22Rv1 (cell line): ENCODE measurements at regions not wholly inside any gene's neighbourhood (a gene's known extent, or its start where the extent isn't known, plus 50 kb on each side); places are given as distances from the start of the nearest gene placed in this dataset.

Experiments
- ZFX ChIP-seq: fragments of 450-650 bp; IDR thresholded peaks from 2 replicates; pipeline ENCODE4 v1.6.1; 2017; ENCODE audit warnings: antibody characterized with exemption, borderline replicate concordance
- TF ChIP-seq, protein P1 (sequence below): fragments of 450-650 bp; IDR thresholded peaks from 2 replicates; pipeline ENCODE4 v1.5.1; 2017; ENCODE audit warnings: mild to moderate bottlenecking

DNA sequence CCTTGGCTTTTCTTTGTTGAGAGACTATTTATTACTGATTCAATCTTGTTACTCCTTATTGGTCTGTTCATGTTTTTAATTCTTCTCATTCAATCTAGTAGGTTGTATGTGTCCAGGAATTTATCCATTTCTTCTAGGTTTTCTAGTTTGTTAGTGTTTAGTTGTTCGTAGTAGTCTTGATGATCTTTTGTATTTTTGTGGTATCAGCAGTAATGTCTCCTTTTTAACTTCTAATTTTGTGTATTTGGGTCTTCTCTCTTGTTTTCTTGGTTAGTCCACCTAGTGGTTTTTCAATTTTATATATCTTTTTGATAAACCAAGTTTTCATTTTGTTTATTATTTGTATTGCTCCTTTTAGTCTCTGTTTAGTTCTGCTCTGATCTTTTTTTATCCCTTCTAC is 546.9 kb upstream of the TPK1 start:
- TF ChIP-seq, protein P1, sequence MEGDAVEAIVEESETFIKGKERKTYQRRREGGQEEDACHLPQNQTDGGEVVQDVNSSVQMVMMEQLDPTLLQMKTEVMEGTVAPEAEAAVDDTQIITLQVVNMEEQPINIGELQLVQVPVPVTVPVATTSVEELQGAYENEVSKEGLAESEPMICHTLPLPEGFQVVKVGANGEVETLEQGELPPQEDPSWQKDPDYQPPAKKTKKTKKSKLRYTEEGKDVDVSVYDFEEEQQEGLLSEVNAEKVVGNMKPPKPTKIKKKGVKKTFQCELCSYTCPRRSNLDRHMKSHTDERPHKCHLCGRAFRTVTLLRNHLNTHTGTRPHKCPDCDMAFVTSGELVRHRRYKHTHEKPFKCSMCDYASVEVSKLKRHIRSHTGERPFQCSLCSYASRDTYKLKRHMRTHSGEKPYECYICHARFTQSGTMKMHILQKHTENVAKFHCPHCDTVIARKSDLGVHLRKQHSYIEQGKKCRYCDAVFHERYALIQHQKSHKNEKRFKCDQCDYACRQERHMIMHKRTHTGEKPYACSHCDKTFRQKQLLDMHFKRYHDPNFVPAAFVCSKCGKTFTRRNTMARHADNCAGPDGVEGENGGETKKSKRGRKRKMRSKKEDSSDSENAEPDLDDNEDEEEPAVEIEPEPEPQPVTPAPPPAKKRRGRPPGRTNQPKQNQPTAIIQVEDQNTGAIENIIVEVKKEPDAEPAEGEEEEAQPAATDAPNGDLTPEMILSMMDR, result no peak
- TF ChIP-seq ZFX, result no peak
